H1 (cell line): ENCODE measurements at regions not wholly inside any gene's neighbourhood (a gene's known extent, or its start where the extent isn't known, plus 50 kb on each side); places are given as distances from the start of the nearest gene placed in this dataset.

Source experiments
- CREB1 ChIP-seq: IDR thresholded peaks from 2 replicates; pipeline ENCODE4 v1.6.1; 2012; ENCODE audit warnings: inconsistent platforms
- CTCF ChIP-seq, 3 experiments: IDR thresholded peaks; 1 replicate in 2 of 3; 2 replicates in 1 of 3; pipeline versions ENCODE4 v1.5.1 to v1.6.1; 2011; ENCODE audit warnings: low read length in 3 of 3, mild to moderate bottlenecking in 3 of 3, inconsistent platforms in 2 of 3, low read depth in 1 of 3, moderate library complexity in 1 of 3; ENCODE audit not compliant: insufficient read depth in 1 of 3; ENCODE audit errors: control extremely low read depth in 1 of 3
- EGR1 ChIP-seq: IDR thresholded peaks from 2 replicates; pipeline ENCODE4 v1.6.1; 2011; ENCODE audit warnings: low read depth, low read length, borderline replicate concordance
- EZH2 ChIP-seq: fragments of 200-600 bp; sonication (generic); IDR thresholded peaks from 2 replicates; pipeline ENCODE4 v1.7.1; 2012; ENCODE audit warnings: low read depth, mild to moderate bottlenecking, moderate library complexity, low read length, inconsistent platforms; ENCODE audit not compliant: severe bottlenecking
- POLR2A ChIP-seq, 2 experiments: IDR thresholded peaks; 1 replicate in 1 of 2; 2 replicates in 1 of 2; pipeline ENCODE4 v1.6.1; 2011; ENCODE audit warnings: low read depth in 2 of 2, low read length in 2 of 2, mild to moderate bottlenecking in 2 of 2; ENCODE audit errors: control extremely low read depth in 1 of 2
- RFX5 ChIP-seq: IDR thresholded peaks from 2 replicates; pipeline ENCODE4 v1.6.1; 2011; ENCODE audit warnings: low read depth, low read length, improper control_type of control experiment, borderline replicate concordance
- SIN3A ChIP-seq, 2 experiments: IDR thresholded peaks in 1 of 2; conservative IDR thresholded peaks in 1 of 2; 2 replicates each; pipeline ENCODE4 v1.6.1; 2011 to 2012; ENCODE audit warnings: low read length in 2 of 2, improper control_type of control experiment in 1 of 2, low read depth in 1 of 2, mild to moderate bottlenecking in 1 of 2
- SP1 ChIP-seq: IDR thresholded peaks from 2 replicates; pipeline ENCODE4 v1.6.1; 2011; ENCODE audit warnings: low read depth, low read length
- SUZ12 ChIP-seq: fragments of 200-600 bp; sonication (generic); IDR thresholded peaks from 2 replicates; pipeline ENCODE4 v1.6.1; 2012; ENCODE audit warnings: mild to moderate bottlenecking, inconsistent platforms, low read length, moderate library complexity, mixed read lengths
- TAF7 ChIP-seq: optimal IDR thresholded peaks from 2 replicates; pipeline ENCODE3; 2011; ENCODE audit warnings: low read depth, mild to moderate bottlenecking, inconsistent platforms, low read length, moderate library complexity, borderline replicate concordance

GRCh38 chr10:121409466-121410104, 188.7 kb downstream of the FGFR2 start:
- TF ChIP-seq CTCF (IDR thresholded peaks at IDR 0.05; ENCODE audit: control extremely low read depth in 1 of 3, insufficient read depth in 1 of 3, low read depth in 1 of 3, low read length in 3 of 3): no peak
- TF ChIP-seq SP1: no peak
- no peak for TF ChIP-seq POLR2A (IDR thresholded peaks at IDR 0.05; ENCODE audit: control extremely low read depth in 1 of 2, low read depth in 2 of 2, low read length in 2 of 2)
- no peak for TF ChIP-seq SIN3A (conservative IDR thresholded peaks at IDR 0.05 in 1 of 2, IDR thresholded peaks at IDR 0.05 in 1 of 2; ENCODE audit: low read depth in 1 of 2, low read length in 2 of 2)
- TF ChIP-seq EGR1: no peak
- TF ChIP-seq SUZ12: no peak
- no peak for TF ChIP-seq RFX5
- no peak for TF ChIP-seq EZH2
- no peak for TF ChIP-seq TAF7
- TF ChIP-seq CREB1: no peak
